ENCODE measurements at regions not wholly inside any gene's neighbourhood (a gene's known extent, or its start where the extent isn't known, plus 50 kb on each side); places are given as distances from the start of the nearest gene placed in this dataset.

- TF ChIP-seq POLR2A (IDR thresholded peaks at IDR 0.05): no peak
- TF ChIP-seq CTCF (IDR thresholded peaks at IDR 0.05): no peak
- no peak for TF ChIP-seq POLR2AphosphoS5 (IDR thresholded peaks at IDR 0.05)
Measured at GRCh38 chr4:153098427-153098826, 105.8 kb upstream of the TRIM2 start.
